ENCODE measurements at regions not wholly inside any gene's neighbourhood (a gene's known extent, or its start where the extent isn't known, plus 50 kb on each side); places are given as distances from the start of the nearest gene placed in this dataset.
"Not testable (repeated sequence)": the region's sequence is repeated elsewhere in the genome, so short reads cannot be mapped to it uniquely, and the experiment has no call there.

GRCh38 chr6:25127076-25127837 is 151.9 kb upstream of the CARMIL1 start:
- DNase-seq, result no peak

- peak; percentile 78 for DNase-seq
Observed at GRCh38 chr6:25130518-25130917, 148.7 kb upstream of the CARMIL1 start.

- peak; percentile 4 for DNase-seq
Observed at GRCh38 chr6:25132934-25133333, 146.2 kb upstream of the CARMIL1 start.

DNA sequence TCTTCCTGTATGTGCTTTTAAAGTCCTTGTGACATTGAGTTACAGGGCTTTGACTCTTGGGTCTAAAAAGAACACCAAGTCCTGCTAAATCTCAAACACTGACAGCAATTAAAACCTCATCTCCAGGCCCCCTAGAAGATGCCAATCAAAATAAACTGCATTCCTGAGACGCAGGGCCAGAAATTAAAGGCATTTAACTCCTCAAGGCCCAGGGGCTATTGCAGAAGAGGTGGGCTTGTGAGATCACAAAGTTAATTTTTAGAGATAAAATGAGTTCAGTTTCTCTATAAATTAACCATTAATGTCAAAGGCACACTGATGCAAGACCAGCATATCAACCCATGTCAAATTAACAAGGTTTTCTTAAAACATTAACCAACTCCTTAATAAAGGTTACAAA is 145.6 kb upstream of the CARMIL1 start:
- no peak for DNase-seq

GRCh38 chr6:25136854-25137253 is 142.3 kb upstream of the CARMIL1 start:
- DNase-seq, result peak; percentile 25

- peak; percentile 39 for DNase-seq
Observed at GRCh38 chr6:25137480-25137879, 141.7 kb upstream of the CARMIL1 start.

DNA sequence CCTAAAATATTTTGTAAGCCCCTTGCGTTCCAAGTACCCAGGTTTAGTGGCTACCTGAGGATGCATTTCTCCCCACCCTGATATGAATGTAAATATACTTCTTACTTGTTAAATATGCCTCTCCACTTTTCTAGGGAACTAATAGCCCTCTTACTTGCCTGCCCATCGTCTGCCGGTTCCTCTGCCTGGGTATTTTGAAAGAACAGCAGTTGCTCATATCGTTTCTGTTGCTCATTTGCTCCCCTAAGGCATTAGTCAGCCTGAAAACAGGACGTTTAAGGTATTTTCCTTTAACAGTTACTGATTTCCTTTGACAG is 141.3 kb upstream of the CARMIL1 start:
- DNase-seq, result no peak

- DNase-seq, result peak; percentile 93
Observed at GRCh38 chr6:25138233-25138933, 140.8 kb upstream of the CARMIL1 start.

- no peak for DNase-seq
Observed at GRCh38 chr6:25138934-25139415, 140.2 kb upstream of the CARMIL1 start.

DNA sequence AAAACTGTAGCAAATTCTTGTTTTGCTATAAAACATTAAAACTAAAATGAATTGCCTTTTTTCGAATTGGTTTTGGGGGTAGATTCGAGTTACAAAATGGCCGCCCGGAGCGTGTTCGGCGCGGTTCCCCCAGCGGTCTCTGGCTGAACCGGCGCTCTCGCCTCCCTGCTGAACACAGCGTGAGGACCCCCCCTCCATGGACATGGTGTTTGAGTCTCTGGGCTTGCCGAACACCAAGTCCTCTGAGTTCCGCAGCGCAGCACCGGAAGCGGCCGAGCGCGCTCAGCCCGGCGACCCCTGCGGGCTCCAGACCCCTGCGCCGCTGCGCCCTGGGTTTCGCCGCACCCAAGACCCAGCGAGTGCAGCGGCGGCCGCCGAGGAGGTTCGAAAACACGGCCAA is 139.6 kb upstream of the CARMIL1 start:
- not testable (repeated sequence) for DNase-seq

- no peak for DNase-seq
Observed at GRCh38 chr6:25142506-25142905, 136.7 kb upstream of the CARMIL1 start.

DNA sequence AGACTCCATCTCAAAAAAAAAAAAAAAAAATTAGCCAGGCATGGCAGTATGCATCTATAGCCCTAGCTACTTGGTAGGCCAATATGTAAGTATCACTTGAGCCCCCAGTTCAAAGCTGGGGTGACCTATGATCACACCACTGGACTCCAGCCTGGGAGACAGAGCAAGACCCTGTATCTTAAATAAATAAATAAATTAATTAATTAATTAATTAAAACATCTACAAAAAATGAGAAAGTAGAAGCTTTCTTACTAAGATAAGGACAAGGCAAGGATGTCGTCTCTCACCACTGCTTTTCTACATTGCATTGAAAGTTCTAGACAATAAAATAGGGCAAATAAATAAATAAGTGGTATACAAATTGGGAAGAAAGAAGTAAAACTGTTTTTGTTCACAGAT is 134.3 kb upstream of the CARMIL1 start:
- no peak for DNase-seq

DNA sequence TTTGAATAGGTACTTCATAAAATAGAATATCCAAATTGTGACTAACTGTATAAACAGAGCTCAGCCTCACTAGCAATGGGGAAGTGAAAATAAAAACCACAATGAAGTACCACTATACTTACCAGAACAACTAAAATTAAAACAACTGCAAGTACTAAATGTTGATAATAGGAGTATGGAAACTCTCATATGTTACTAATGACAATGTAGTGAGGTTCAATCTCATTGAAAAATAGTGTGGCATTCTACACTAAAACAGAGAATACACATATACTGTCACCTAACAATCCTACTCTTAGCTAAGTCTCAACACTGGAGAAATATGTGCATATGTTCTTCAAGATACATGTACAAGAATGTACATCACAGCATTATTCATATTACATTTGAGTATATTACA is 132.0 kb upstream of the CARMIL1 start:
- peak; percentile 88 for DNase-seq

- no peak for DNase-seq
Observed at GRCh38 chr6:25150031-25150430, 129.1 kb upstream of the CARMIL1 start.

GRCh38 chr6:25150863-25151262 is 128.3 kb upstream of the CARMIL1 start:
- no peak for DNase-seq

GRCh38 chr6:25153079-25153478 is 126.1 kb upstream of the CARMIL1 start:
- no peak for DNase-seq

DNA sequence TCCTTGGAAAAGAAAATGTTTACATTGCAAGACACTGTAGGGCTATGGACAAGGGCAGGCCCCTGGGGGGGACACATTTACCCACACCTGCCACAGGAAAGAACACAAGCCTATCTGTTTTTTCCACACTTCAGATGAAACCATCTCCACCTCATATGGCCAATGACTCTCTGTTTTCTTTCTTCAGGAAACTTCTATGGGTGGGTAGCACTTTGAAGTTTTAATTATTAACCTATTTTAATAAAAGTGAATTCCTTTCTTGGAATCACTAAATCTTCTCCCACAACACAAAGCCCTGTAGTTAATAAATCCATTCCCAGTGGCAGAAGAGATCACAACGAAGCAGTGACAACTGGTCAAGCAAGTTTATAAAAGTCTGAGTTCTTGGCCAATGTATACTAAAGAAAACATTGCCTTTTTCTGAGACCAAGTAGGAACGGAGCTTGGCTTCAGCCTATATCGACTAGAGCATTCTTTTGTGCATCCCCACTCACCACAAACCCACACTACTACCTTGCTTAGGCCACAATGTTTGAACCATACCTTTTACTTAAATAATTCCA is 125.1 kb upstream of the CARMIL1 start:
- no peak for DNase-seq

DNA sequence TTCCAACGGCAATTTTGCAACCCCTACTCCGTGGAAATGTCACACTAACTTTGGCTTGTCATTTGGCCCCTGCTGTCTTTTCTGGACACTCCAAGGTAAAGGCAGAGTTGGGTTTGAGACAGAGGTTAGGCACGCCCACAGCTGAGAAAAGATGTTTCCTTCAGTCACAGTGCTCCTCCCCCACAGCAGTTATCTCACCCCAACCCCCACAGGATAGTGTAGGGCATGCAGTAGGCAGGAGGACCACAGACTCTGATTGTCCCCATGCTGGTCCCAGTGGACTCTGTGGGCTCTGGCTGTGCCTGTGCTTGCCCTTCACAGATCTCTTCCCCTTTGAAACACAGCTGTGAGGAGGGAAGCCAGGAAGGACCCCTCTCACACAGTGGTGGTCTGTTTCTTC is 124.0 kb upstream of the CARMIL1 start:
- DNase-seq, result no peak

DNA sequence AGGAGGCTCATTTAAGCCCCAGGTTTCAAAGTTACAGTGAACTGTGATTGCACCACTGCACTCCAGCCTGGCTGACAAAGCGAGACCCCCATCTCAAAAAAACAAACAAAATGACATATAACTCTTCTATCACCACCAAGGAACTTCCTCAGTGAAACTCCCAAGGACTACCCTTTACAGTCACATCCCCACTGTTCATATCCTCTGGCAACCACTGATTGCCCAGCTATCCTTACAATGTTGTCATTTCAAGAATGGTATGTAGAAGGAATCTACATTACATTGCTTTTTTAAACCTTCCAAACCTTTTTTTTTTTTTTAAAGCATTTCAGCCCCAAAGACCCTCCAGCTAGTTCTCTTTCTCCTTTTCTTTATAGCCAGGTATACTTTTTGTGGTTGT is 123.1 kb upstream of the CARMIL1 start:
- DNase-seq, result peak; percentile 70

- peak; percentile 73 for DNase-seq
Observed at GRCh38 chr6:25157183-25157582, 122.0 kb upstream of the CARMIL1 start.

- DNase-seq, result no peak
Observed at GRCh38 chr6:25157842-25158241, 121.3 kb upstream of the CARMIL1 start.

- not testable (repeated sequence) for DNase-seq
Observed at GRCh38 chr6:25160134-25160533, 119.0 kb upstream of the CARMIL1 start.

DNA sequence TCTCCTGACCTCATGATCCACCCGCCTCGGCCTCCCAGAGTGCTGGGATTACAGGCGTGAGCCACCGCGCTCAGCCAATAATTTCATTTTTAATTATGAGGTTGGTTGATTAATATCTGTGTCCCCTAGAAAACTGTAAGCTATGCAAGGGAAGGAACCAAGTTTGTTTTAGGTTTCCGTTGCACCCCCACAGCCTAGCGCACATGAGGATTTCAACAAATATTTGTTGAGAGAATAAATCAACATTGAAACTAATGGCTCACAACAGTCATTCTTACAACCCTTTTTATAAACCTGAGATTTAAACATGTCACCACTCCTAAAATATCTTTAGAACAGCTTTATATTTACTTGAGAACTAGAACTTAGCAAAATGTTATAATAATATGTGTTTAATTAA is 114.0 kb upstream of the CARMIL1 start:
- DNase-seq, result no peak

DNA sequence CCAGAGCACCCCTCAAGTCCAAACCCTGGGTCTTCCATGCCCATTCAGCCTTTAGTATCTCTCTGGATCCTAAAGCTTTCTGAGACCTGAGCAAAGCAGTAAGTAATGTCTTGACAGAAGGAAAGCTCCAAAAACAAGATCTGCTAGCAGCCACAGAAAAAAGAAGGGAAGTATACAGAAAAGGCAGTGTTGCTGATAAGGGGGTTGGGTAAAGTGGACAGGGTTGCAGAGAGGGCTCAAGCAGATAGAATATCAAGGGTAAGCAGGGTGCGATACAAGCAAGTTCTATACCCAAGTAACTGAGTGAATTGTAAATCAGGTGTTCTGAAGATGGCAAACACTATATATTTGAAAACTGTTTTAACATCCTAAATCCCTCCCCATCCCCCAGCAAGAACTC is 113.4 kb upstream of the CARMIL1 start:
- no peak for DNase-seq

Data from MV-4-11 (cell line).